ENCODE measurements at regions not wholly inside any gene's neighbourhood (a gene's known extent, or its start where the extent isn't known, plus 50 kb on each side); places are given as distances from the start of the nearest gene placed in this dataset.

DNA sequence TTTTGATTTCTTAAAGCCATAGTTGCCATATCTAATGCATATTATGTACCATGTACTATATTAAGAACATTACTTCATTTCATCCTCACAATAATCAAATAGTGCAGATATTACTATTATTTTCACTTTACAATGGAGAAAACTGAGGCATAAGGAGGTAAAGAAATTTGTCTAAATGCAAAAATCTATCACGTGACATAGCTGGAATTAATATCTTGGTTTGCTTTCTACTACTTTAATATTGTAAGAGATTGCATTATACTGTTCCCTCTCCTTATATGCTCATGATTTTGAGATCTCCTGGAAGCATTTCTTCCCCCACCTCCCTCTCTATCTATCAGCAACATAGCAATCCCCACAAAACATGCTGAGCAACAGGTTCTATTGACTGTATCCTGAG is 330.8 kb upstream of the SPTLC3 start:
- Histone ChIP-seq H3K4me1 (peaks cover 0 to 11% (median 8%) of the 10 kb centered on the region in 10 experiments; a peak in 8 of 20 replicates), H3K27me3 (no peaks in the 10 kb centered on the region), H3K9ac (no peak overlapping the region), H3K4me2 (no peak overlapping the region), H4K20me1 (no peaks in the 10 kb centered on the region), H3K27ac (no peak overlapping the region), H3K36me3 (no peaks in the 10 kb centered on the region), H3K9me3 (replicated peaks in 1 of 11) (no peaks in the 10 kb centered on the region), H3K4me3 (no peak overlapping the region)
- TF ChIP-seq Cebpa-rat (IDR thresholded peaks at IDR 0.05), result no peak

DNA sequence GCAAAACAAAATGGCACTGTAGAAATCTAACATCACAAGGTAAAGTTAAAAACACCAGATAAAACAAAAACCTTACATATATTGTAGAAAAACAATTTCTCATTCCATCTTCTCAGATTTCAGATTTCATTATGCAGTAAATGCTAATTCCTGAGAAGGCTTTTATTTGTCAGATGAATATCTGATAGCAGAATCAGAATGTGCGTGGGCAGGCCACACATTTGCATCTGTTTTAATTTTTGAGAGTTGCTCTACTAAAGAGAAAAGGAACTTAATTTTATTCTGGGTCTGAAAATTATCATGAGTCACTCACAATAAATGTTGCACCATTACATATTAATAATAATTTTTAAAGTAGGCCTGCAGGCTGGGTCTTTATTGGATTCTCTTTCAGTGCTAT is 329.3 kb upstream of the SPTLC3 start:
- Histone ChIP-seq H3K9me3 (replicated peaks in 1 of 11) (no peaks in the 10 kb centered on the region), H3K9ac (no peak overlapping the region), H3K4me2 (no peak overlapping the region), H4K20me1 (no peaks in the 10 kb centered on the region), H3K4me3 (no peak overlapping the region), H3K27me3 (no peaks in the 10 kb centered on the region), H3K36me3 (no peaks in the 10 kb centered on the region), H3K4me1 (peaks cover 0 to 11% (median 8%) of the 10 kb centered on the region in 10 experiments; a peak in 8 of 20 replicates), H3K27ac (no peak overlapping the region)
- TF ChIP-seq Cebpa-rat (IDR thresholded peaks at IDR 0.05), result no peak

DNA sequence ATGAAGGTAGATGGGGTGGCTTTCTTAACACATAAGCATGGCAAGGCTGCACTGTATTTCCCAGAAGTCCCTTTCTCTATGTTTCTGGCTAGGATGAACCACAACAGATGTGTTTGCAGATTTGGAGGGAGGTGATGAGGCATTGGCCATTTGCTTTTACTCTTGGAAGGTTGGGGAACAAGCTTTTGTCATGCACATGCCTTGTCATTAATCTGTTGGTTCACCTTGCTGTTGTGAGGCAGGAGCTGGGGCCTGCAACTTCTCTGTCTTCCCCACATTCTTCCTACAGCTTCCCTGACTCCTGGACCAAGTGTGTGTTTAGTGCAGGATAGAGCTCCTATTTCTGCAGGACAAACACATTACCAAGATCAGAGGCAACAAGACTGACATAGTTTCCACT is 326.2 kb upstream of the SPTLC3 start:
- no peak overlapping the region for H3K9ac ChIP-seq
- H3K9me3 ChIP-seq (replicated peaks in 1 of 11), result no peaks in the 10 kb centered on the region
- no peaks in the 10 kb centered on the region for H3K4me1 ChIP-seq
- H3K27me3 ChIP-seq, result no peaks in the 10 kb centered on the region
- H3K36me3 ChIP-seq, result no peaks in the 10 kb centered on the region
- H3K4me3 ChIP-seq, result no peak overlapping the region
- H4K20me1 ChIP-seq, result no peaks in the 10 kb centered on the region
- no peak for TF ChIP-seq Cebpa-rat (IDR thresholded peaks at IDR 0.05)
- H3K4me2 ChIP-seq, result no peak overlapping the region
- H3K27ac ChIP-seq, result no peak overlapping the region

DNA sequence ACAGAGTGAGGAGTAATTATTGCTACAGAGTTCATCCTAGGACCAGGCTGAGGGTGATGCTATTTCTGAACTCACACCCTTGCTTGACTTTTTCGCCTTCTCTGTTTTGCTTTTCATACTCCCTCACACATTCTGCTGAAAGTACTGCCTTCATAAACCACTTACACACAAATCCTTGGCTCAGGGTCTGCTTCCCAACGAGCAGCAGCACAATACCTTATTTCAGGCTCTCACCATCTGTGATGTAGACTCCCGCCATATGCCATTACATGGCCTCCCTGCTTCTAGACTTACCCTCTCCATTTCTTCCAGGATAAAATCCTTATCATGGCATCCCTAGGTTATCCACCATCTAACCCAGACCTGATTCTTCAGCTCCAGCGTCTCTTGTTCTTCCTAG is 321.3 kb upstream of the SPTLC3 start:
- H3K4me1 ChIP-seq, result no peaks in the 10 kb centered on the region
- H3K4me2 ChIP-seq, result no peak overlapping the region
- no peak overlapping the region for H3K4me3 ChIP-seq
- no peak overlapping the region for H3K27ac ChIP-seq
- no peaks in the 10 kb centered on the region for H3K36me3 ChIP-seq
- TF ChIP-seq Cebpa-rat (IDR thresholded peaks at IDR 0.05), result no peak
- no peaks in the 10 kb centered on the region for H4K20me1 ChIP-seq
- H3K9ac ChIP-seq, result no peak overlapping the region
- no peaks in the 10 kb centered on the region for H3K27me3 ChIP-seq
- H3K9me3 ChIP-seq (replicated peaks in 1 of 11), result no peaks in the 10 kb centered on the region

DNA sequence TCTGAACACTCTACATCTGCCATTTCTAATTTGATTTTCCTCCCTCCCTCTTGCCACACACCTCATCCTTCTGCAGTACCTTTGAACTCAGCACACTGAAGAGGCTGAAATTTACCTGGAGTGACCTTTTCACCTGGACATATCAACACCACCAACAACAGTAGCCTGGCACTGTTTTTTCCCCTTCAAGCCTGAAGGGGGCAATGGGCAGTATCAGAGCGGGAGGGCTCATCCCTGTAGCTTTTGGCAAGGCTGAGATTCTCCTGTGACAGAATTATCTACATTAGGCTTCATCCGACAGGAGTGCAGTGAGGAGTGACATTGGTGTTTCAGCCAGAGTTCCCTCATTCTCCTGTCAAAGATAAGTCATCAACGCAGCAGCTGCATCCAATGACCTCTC is 312.8 kb upstream of the SPTLC3 start:
- Histone ChIP-seq H3K4me2 (no peak overlapping the region), H3K4me1 (no peaks in the 10 kb centered on the region), H3K9ac (no peak overlapping the region), H3K9me3 (replicated peaks in 1 of 11) (no peaks in the 10 kb centered on the region; a peak in 1 of 22 replicates), H3K4me3 (no peak overlapping the region), H3K36me3 (no peaks in the 10 kb centered on the region), H3K27ac (no peak overlapping the region), H3K27me3 (no peaks in the 10 kb centered on the region), H4K20me1 (no peaks in the 10 kb centered on the region)
- no peak for TF ChIP-seq Cebpa-rat (IDR thresholded peaks at IDR 0.05)

DNA sequence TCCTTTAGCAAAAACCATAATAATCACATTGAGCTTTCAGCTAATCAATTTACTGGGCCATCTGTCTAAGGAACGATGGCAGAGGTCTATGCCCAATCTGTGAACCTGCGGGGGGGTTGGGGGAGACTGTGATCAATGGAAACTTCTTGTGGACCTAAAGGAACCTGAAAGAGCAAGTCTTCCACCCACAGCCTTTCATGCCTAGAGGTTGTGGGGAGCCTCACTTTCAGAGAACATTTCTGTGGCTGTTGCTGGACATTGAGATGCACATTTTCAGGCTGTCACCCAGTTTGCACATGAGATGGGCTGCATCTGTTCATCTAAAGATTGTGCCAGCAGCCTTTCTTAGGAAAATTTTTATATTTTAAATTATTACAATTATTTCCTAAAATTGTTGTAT is 310.0 kb upstream of the SPTLC3 start:
- peaks cover 0 to 4% (median 0%) of the 10 kb centered on the region in 10 experiments; a peak in 1 of 20 replicates for H3K4me1 ChIP-seq
- no peak overlapping the region for H3K9ac ChIP-seq
- no peak overlapping the region for H3K4me3 ChIP-seq
- no peak overlapping the region for H3K27ac ChIP-seq
- H3K36me3 ChIP-seq, result no peaks in the 10 kb centered on the region
- no peaks in the 10 kb centered on the region for H3K27me3 ChIP-seq
- no peaks in the 10 kb centered on the region for H4K20me1 ChIP-seq
- TF ChIP-seq Cebpa-rat (IDR thresholded peaks at IDR 0.05), result no peak
- H3K9me3 ChIP-seq (replicated peaks in 1 of 11), result no peaks in the 10 kb centered on the region; a peak in 1 of 22 replicates
- H3K4me2 ChIP-seq, result no peak overlapping the region

DNA sequence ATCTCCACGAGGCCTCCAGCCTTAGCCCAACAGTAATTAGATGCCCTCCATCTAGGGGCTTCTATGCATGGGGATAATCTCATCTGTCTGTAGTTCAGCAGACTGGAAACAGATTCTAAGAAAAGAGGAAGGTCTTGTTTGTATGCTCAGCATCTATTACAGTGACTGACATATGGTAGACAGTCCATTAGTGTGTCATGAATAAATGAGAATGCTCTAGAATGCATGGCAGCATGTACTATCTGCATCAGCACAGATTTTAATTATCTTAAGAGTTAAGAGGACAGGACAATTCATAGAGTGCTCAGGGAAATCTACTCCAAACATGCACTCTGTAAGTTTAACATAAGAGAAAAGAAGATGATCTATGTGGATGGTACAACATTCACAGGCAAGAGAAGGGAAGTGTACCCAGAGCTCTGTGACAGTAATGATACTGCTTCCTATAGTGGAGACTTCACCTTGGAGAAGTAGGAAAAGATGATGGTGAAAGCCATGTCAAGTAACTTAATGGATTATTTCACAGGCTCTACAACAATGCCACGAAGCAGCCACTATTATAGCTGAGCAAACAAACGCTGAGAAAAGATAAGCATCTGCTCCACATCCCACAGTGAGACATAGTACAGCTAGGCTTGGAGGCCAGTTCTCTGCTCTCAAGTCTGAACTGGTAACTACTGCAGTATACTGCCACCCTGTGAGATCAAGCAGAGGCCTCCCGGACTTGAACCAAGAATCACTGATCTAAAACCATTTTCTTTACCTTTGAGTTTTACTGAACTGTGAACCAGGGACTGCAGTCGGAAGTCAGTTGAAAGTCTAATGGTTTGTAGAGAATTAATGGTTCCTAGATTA is 309.2 kb upstream of the SPTLC3 start:
- Histone ChIP-seq H3K4me2 (no peak overlapping the region), H3K9me3 (replicated peaks in 1 of 11) (no peaks in the 10 kb centered on the region; a peak in 1 of 22 replicates), H3K4me3 (no peak overlapping the region), H3K4me1 (peaks cover 0 to 4% (median 0%) of the 10 kb centered on the region in 10 experiments; a peak in 1 of 20 replicates), H3K27ac (no peak overlapping the region), H4K20me1 (no peaks in the 10 kb centered on the region), H3K36me3 (no peaks in the 10 kb centered on the region), H3K27me3 (no peaks in the 10 kb centered on the region), H3K9ac (no peak overlapping the region)
- no peak for TF ChIP-seq Cebpa-rat (IDR thresholded peaks at IDR 0.05)

DNA sequence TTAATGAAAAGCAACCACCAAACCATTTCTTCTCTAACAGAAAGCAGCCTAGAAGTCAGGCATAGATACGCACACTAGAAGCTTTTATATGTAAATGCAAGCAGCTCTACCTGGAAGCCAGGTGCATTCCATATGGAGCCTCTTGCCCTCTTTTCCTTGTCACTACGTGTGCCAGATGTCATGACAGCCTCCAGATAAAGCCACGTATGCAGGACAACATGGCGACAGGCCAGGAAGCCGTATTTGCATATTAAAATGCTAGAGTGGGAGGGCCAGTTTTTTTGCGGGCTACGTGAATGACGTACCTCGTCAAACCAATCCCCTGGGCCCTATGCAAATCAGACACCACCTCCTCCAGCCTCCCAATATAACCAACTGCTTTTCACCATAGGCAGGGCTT is 308.1 kb upstream of the SPTLC3 start:
- no peaks in the 10 kb centered on the region; a peak in 1 of 22 replicates for H3K9me3 ChIP-seq (replicated peaks in 1 of 11)
- H3K27ac ChIP-seq, result no peak overlapping the region
- TF ChIP-seq Cebpa-rat (IDR thresholded peaks at IDR 0.05), result no peak
- H3K9ac ChIP-seq, result no peak overlapping the region
- peaks cover 0 to 4% (median 0%) of the 10 kb centered on the region in 10 experiments; a peak in 1 of 20 replicates for H3K4me1 ChIP-seq
- no peaks in the 10 kb centered on the region for H3K36me3 ChIP-seq
- no peak overlapping the region for H3K4me2 ChIP-seq
- H4K20me1 ChIP-seq, result no peaks in the 10 kb centered on the region
- no peaks in the 10 kb centered on the region for H3K27me3 ChIP-seq
- no peak overlapping the region for H3K4me3 ChIP-seq

DNA sequence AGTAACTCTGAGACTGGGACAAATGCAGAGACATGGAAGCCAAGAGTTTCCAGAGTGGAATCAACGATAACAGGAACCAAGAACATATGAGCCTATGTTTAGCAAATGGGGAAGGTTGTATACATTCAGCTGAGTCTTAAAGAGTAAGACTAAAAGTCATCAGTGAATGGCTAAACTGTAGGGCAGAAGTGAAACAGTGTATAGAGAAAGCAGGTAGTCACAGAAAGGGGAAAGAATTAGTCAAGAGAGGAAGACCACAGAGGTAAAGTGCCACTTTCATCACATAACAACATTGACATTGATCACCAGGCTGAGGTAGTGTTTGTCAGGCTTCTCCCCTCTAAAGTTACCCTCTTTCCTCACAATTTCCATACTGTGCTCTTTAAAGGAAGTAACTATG is 306.5 kb upstream of the SPTLC3 start:
- H3K27me3 ChIP-seq, result no peaks in the 10 kb centered on the region
- no peak overlapping the region for H3K4me2 ChIP-seq
- no peaks in the 10 kb centered on the region for H4K20me1 ChIP-seq
- no peak overlapping the region for H3K27ac ChIP-seq
- H3K4me1 ChIP-seq, result peaks cover 0 to 4% (median 0%) of the 10 kb centered on the region in 10 experiments; a peak in 1 of 20 replicates
- no peak for TF ChIP-seq Cebpa-rat (IDR thresholded peaks at IDR 0.05)
- no peaks in the 10 kb centered on the region for H3K36me3 ChIP-seq
- H3K4me3 ChIP-seq, result no peak overlapping the region
- no peak overlapping the region for H3K9ac ChIP-seq
- H3K9me3 ChIP-seq (replicated peaks in 1 of 11), result no peaks in the 10 kb centered on the region; a peak in 1 of 22 replicates

DNA sequence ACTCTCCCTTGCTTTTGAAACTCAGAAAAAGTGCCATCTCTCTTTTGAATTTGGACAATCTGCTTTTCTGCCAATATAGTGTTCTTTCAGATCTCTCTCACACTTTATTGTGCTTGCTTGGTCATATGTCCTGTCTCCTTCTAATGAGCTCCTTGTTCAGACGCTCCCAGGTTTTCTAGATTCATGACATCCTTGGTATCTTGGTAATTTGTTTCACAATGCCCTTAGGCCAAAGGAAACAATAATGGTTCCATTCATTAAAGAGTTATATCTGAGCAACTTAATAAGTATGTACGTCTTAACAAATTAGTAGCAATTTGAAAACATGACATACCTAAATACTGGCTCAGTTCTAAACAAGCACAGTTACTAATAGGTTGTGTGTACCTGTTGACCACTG is 293.4 kb upstream of the SPTLC3 start:
- Histone ChIP-seq H3K4me2 (no peak overlapping the region), H3K36me3 (no peaks in the 10 kb centered on the region), H3K9me3 (replicated peaks in 1 of 11) (no peaks in the 10 kb centered on the region), H3K4me3 (no peak overlapping the region), H3K9ac (no peak overlapping the region), H3K27me3 (no peaks in the 10 kb centered on the region), H4K20me1 (no peaks in the 10 kb centered on the region), H3K27ac (no peak overlapping the region), H3K4me1 (no peaks in the 10 kb centered on the region)
- TF ChIP-seq Cebpa-rat (IDR thresholded peaks at IDR 0.05), result no peak

All from BLaER1 treated with 17β-estradiol and CSF1 and Interleukin-3, amounts not matched to agents 10 nM and 100 nM (cell line).